A549 (cell line): ENCODE measurements at regions not wholly inside any gene's neighbourhood (a gene's known extent, or its start where the extent isn't known, plus 50 kb on each side); places are given as distances from the start of the nearest gene placed in this dataset.

ENCODE experiments used
- CHD2 ChIP-seq: fragments of 150-350 bp; IDR thresholded peaks from 2 replicates; pipeline ENCODE4 v1.6.1; 2014; ENCODE audit warnings: low read length; ENCODE audit not compliant: partially characterized antibody
- CTCF ChIP-seq: fragments of >200 bp; sonication (Bioruptor Twin); formaldehyde crosslinking; IDR thresholded peaks from 3 replicates; pipeline ENCODE4 v1.5.1; 2016
- ESRRA ChIP-seq: fragments of 150-350 bp; IDR thresholded peaks from 2 replicates; pipeline ENCODE4 v1.6.1; 2014; ENCODE audit warnings: mild to moderate bottlenecking, low read length, borderline replicate concordance
- FOSB ChIP-seq: fragments of 250-450 bp; sonication (Bioruptor Pico); IDR thresholded peaks from 2 replicates; pipeline ENCODE4 v1.5.0; 2020; ENCODE audit warnings: mild to moderate bottlenecking, moderate library complexity
- MAX ChIP-seq: IDR thresholded peaks from 2 replicates; pipeline ENCODE4 v1.6.1; 2012
- MYC ChIP-seq: IDR thresholded peaks from 2 replicates; pipeline ENCODE4 v1.6.1; 2012; ENCODE audit warnings: mild to moderate bottlenecking, inconsistent platforms, low read length, improper control_type of control experiment, borderline replicate concordance
- NR3C1 ChIP-seq: fragments of >200 bp; sonication (Bioruptor Twin); formaldehyde crosslinking; IDR thresholded peaks from 3 replicates; pipeline ENCODE4 v1.6.1; 2017
- POLR2A ChIP-seq: IDR thresholded peaks from 2 replicates; pipeline ENCODE4 v1.6.1; 2012; ENCODE audit warnings: mild to moderate bottlenecking, low read length
- SMC3 ChIP-seq: fragments of >200 bp; sonication (Bioruptor Twin); formaldehyde crosslinking; IDR thresholded peaks from 3 replicates; pipeline ENCODE4 v1.6.1; 2018; ENCODE audit warnings: inconsistent platforms
- SREBF2 ChIP-seq: fragments of 450-650 bp; IDR thresholded peaks from 2 replicates; pipeline ENCODE4 v1.6.1; 2014; ENCODE audit warnings: mild to moderate bottlenecking, moderate library complexity
- ZFP36 ChIP-seq: fragments of 450-650 bp; IDR thresholded peaks from 2 replicates; pipeline ENCODE4 v1.6.1; 2014; ENCODE audit warnings: borderline replicate concordance; ENCODE audit not compliant: partially characterized antibody

GRCh38 chr3:94481226-94481898 lies 418.5 kb downstream of the NSUN3 start:
- TF ChIP-seq FOSB: no peak
- TF ChIP-seq CHD2: no peak
- TF ChIP-seq CTCF: no peak
- TF ChIP-seq SMC3: no peak
- TF ChIP-seq ESRRA: no peak
- TF ChIP-seq ZFP36: no peak
- TF ChIP-seq POLR2A: no peak
- no peak for TF ChIP-seq NR3C1
- no peak for TF ChIP-seq SREBF2
- TF ChIP-seq MAX: no peak
- TF ChIP-seq MYC: no peak
